Mesenchymal stem cell (in vitro differentiated cells and primary cell): ENCODE measurements at regions not wholly inside any gene's neighbourhood (a gene's known extent, or its start where the extent isn't known, plus 50 kb on each side); places are given as distances from the start of the nearest gene placed in this dataset.
A peak's percentile ranks its signal among the peaks of the same experiment; 100 is the strongest.

Experiments used
- DNase-seq: peaks from one replicate; pipeline ENCODE4 v3.0.0-alpha.2; 2013
- H2AFZ ChIP-seq: one replicate; pipeline ENCODE4 v1.6.1; 2013; ENCODE audit warnings: low read depth, mild to moderate bottlenecking, control low read depth, inconsistent platforms, low read length, moderate library complexity
- H2AK5ac ChIP-seq: 2 replicates; pipeline ENCODE4 v1.6.1; 2013; ENCODE audit warnings: low read length, moderate library complexity, mild to moderate bottlenecking, inconsistent platforms; ENCODE audit not compliant: severe bottlenecking
- H2BK120ac ChIP-seq: one replicate; pipeline ENCODE4 v1.6.1; 2013; ENCODE audit warnings: low read depth, mild to moderate bottlenecking, inconsistent platforms, low read length, moderate library complexity
- H2BK12ac ChIP-seq, 2 experiments: one replicate each; pipeline ENCODE4 v1.6.1; 2013; ENCODE audit warnings: inconsistent platforms in 2 of 2, low read length in 2 of 2, mild to moderate bottlenecking in 2 of 2, moderate library complexity in 2 of 2, control low read depth in 1 of 2
- H2BK15ac ChIP-seq: one replicate; pipeline ENCODE4 v1.6.1; 2013; ENCODE audit warnings: mild to moderate bottlenecking, low read depth, inconsistent platforms; ENCODE audit not compliant: poor library complexity, severe bottlenecking
- H2BK5ac ChIP-seq: 2 replicates; pipeline ENCODE4 v1.6.1; 2013; ENCODE audit warnings: low read depth, mild to moderate bottlenecking, low read length, control low read depth, inconsistent platforms; ENCODE audit not compliant: poor library complexity, severe bottlenecking
- H3K14ac ChIP-seq, 2 experiments: one replicate each; pipeline ENCODE4 v1.6.1; 2013; ENCODE audit warnings: inconsistent platforms in 2 of 2, low read length in 2 of 2, control low read depth in 1 of 2, mild to moderate bottlenecking in 1 of 2, moderate library complexity in 1 of 2
- H3K18ac ChIP-seq, 2 experiments: one replicate each; pipeline ENCODE4 v1.6.1; 2013; ENCODE audit warnings: inconsistent platforms in 2 of 2, low read length in 2 of 2, control low read depth in 1 of 2, low read depth in 1 of 2, mild to moderate bottlenecking in 1 of 2
- H3K23ac ChIP-seq, 2 experiments: one replicate each; pipeline ENCODE4 v1.6.1; 2013; ENCODE audit warnings: inconsistent platforms in 2 of 2, low read length in 2 of 2, mild to moderate bottlenecking in 2 of 2, moderate library complexity in 2 of 2, control low read depth in 1 of 2
- H3K27ac ChIP-seq: 2 replicates; pipeline ENCODE4 v1.5.1; 2013; ENCODE audit warnings: mild to moderate bottlenecking, moderate library complexity, low read length, control low read depth, inconsistent platforms; ENCODE audit not compliant: poor library complexity, severe bottlenecking
- H3K27me3 ChIP-seq, 2 experiments: 2 replicates each; pipeline versions ENCODE4 v1.6.1 to v1.7.0; 2013; ENCODE audit warnings: low read length in 2 of 2, mild to moderate bottlenecking in 2 of 2, moderate library complexity in 2 of 2, control low read depth in 1 of 2, inconsistent platforms in 1 of 2; ENCODE audit not compliant: control insufficient read depth in 1 of 2, insufficient read depth in 1 of 2
- H3K36me3 ChIP-seq, 2 experiments: 2 replicates each; pipeline versions ENCODE4 v1.6.1 to v1.7.0; 2013; ENCODE audit warnings: low read length in 2 of 2, control low read depth in 1 of 2, inconsistent platforms in 1 of 2, low read depth in 1 of 2, mild to moderate bottlenecking in 1 of 2; ENCODE audit not compliant: insufficient read depth in 2 of 2, control insufficient read depth in 1 of 2
- H3K4ac ChIP-seq, 2 experiments: one replicate each; pipeline ENCODE4 v1.6.1; 2013; ENCODE audit warnings: inconsistent platforms in 2 of 2, low read length in 2 of 2, mild to moderate bottlenecking in 2 of 2, moderate library complexity in 2 of 2, control low read depth in 1 of 2, low read depth in 1 of 2
- H3K4me1 ChIP-seq: 2 replicates; pipeline ENCODE4 v1.6.1; 2013; ENCODE audit warnings: low read depth, low read length, control low read depth; ENCODE audit not compliant: control insufficient read depth, insufficient read depth
- H3K4me2 ChIP-seq: 2 replicates; pipeline ENCODE4 v1.6.1; 2013; ENCODE audit warnings: low read length, mild to moderate bottlenecking, inconsistent platforms; ENCODE audit not compliant: poor library complexity, severe bottlenecking
- H3K4me3 ChIP-seq, 2 experiments: 2 replicates each; pipeline versions ENCODE4 v1.5.1 to v1.7.0; 2013; ENCODE audit warnings: low read length in 2 of 2, mild to moderate bottlenecking in 2 of 2, control low read depth in 1 of 2, low read depth in 1 of 2; ENCODE audit not compliant: insufficient read depth in 1 of 2
- H3K79me1 ChIP-seq: replicated peaks from 2 replicates; pipeline ENCODE4 v1.6.1; 2013; ENCODE audit warnings: mild to moderate bottlenecking, control low read depth, low read length, inconsistent platforms; ENCODE audit not compliant: poor library complexity, severe bottlenecking
- H3K9ac ChIP-seq: 2 replicates; pipeline ENCODE4 v1.7.0; 2013; ENCODE audit warnings: mild to moderate bottlenecking, low read length, moderate library complexity
- H3K9me3 ChIP-seq: 2 replicates; pipeline ENCODE4 v1.7.0; 2013; ENCODE audit warnings: mild to moderate bottlenecking, low read length; ENCODE audit not compliant: control insufficient read depth
- H4K8ac ChIP-seq: one replicate; pipeline ENCODE4 v1.6.1; 2013; ENCODE audit warnings: inconsistent platforms, mild to moderate bottlenecking, low read length, moderate library complexity
- H4K91ac ChIP-seq: one replicate; pipeline ENCODE4 v1.6.1; 2013; ENCODE audit warnings: mild to moderate bottlenecking, low read length, inconsistent platforms
- WGBS: methylation state at CpG from one replicate; pipeline ENCODE4 v1.1.7; 2013; ENCODE audit warnings: mixed read lengths; 5-methylcytosine and 5-hydroxymethylcytosine counted together

DNA sequence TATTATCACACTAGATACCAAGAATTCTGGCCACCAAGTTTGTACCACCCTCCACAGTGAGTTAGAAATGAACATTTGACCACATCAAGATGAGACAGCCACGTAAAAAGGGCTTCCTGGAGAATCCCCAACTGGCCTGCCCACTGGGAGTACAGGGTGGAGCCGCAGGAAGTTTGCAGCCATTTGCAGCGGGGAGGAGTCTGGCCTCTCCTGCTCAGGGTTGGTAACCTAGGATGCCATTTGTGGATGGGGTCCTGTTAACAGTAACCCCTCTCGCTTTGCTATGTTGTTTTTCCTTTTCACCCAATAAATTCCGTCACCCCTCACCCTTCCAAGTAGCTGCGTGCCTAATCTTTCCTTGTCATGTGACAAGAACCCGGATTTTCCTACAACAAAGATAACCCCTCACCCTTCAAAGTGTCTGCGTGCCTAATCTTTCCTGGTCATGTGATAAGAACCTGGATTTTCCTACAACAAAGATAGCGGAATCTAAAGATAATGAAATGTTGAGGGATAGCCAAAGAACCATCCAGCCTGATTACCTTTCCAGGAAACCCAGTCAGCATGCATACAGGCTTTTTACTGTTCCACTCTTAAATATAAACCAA, 245.4 kb downstream of the NAF1 start:
- Histone ChIP-seq H3K79me1 (no peaks in the 10 kb centered on the region), H3K14ac (no peak overlapping the region), H2AFZ (no peak overlapping the region), H2BK15ac (no peak overlapping the region), H3K4me2 (no peak overlapping the region), H3K18ac (no peak overlapping the region), H4K91ac (no peak overlapping the region), H2BK120ac (no peak overlapping the region), H3K9ac (no peak overlapping the region), H3K9me3 (peaks cover 15% of the 10 kb centered on the region), H3K4me3 (no peak overlapping the region), H4K8ac (peak overlapping the region; percentile 23), H2BK5ac (no peak overlapping the region), H3K4ac (no peak overlapping the region), H3K27ac (no peak overlapping the region), H3K4me1 (no peaks in the 10 kb centered on the region), H2BK12ac (no peak overlapping the region), H3K27me3 (no peaks in the 10 kb centered on the region), H3K23ac (no peak overlapping the region), H2AK5ac (no peak overlapping the region), H3K36me3 (no peaks in the 10 kb centered on the region)
- WGBS = 57% methylated on average over 9 of the region's 9 CpGs
- DNase-seq = no peak

DNA sequence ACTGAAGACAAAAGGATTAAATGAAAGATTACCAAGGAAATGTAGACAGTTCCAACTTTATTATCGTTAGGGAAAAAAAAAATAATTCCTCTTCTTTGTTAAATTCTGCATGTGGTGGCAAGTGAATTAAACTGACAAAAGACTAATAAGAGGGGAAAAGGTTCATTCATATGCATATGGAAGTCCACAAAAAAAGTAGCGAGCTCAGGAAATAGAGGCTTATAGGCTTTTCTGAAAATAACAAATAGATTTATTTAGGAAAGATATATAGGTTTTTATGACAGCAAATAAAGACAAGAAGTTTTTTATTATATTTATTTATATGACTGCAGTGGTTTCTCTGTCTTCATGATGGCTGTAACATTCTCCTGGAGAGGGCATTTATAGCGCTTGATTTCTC, 246.0 kb downstream of the NAF1 start:
- H2AFZ ChIP-seq = no peak overlapping the region
- no peaks in the 10 kb centered on the region for H3K79me1 ChIP-seq
- H2AK5ac ChIP-seq = no peak overlapping the region
- H3K23ac ChIP-seq = no peak overlapping the region
- no peak overlapping the region for H3K9ac ChIP-seq
- no peak overlapping the region for H4K91ac ChIP-seq
- no peak overlapping the region for H2BK120ac ChIP-seq
- H2BK5ac ChIP-seq = no peak overlapping the region
- H3K4me2 ChIP-seq = no peak overlapping the region
- H3K27ac ChIP-seq = no peak overlapping the region
- no peak overlapping the region for H3K14ac ChIP-seq
- H2BK15ac ChIP-seq = no peak overlapping the region
- H3K36me3 ChIP-seq = no peaks in the 10 kb centered on the region
- no peak overlapping the region for H3K18ac ChIP-seq
- H3K4ac ChIP-seq = no peak overlapping the region
- H3K9me3 ChIP-seq = peaks cover 15% of the 10 kb centered on the region
- H2BK12ac ChIP-seq = no peak overlapping the region
- WGBS = 100% methylated on average over 1 of the region's 3 CpGs
- no peaks in the 10 kb centered on the region for H3K4me1 ChIP-seq
- no peak overlapping the region for H4K8ac ChIP-seq
- H3K27me3 ChIP-seq = no peaks in the 10 kb centered on the region
- DNase-seq = no peak
- H3K4me3 ChIP-seq = no peak overlapping the region

- H3K4me3 ChIP-seq = no peak overlapping the region
- no peak overlapping the region for H3K18ac ChIP-seq
- H2BK15ac ChIP-seq = no peak overlapping the region
- H2AK5ac ChIP-seq = no peak overlapping the region
- no peak overlapping the region for H3K4ac ChIP-seq
- H3K27ac ChIP-seq = no peak overlapping the region
- H3K23ac ChIP-seq = no peak overlapping the region
- H3K4me2 ChIP-seq = no peak overlapping the region
- H3K79me1 ChIP-seq = no peaks in the 10 kb centered on the region
- no peak for DNase-seq
- no peaks in the 10 kb centered on the region for H3K36me3 ChIP-seq
- H3K4me1 ChIP-seq = no peaks in the 10 kb centered on the region
- 32% methylated on average over 1 of the region's 2 CpGs for WGBS
- H2BK5ac ChIP-seq = no peak overlapping the region
- peaks cover 9% of the 10 kb centered on the region for H3K9me3 ChIP-seq
- H2BK120ac ChIP-seq = no peak overlapping the region
- H3K9ac ChIP-seq = no peak overlapping the region
- H3K27me3 ChIP-seq = no peaks in the 10 kb centered on the region
- H3K14ac ChIP-seq = no peak overlapping the region
- no peak overlapping the region for H4K8ac ChIP-seq
- no peak overlapping the region for H4K91ac ChIP-seq
- no peak overlapping the region for H2BK12ac ChIP-seq
- no peak overlapping the region for H2AFZ ChIP-seq
These were observed 254.2 kb downstream of the NAF1 start for GRCh38 chr4:162912482-162912881.

DNA sequence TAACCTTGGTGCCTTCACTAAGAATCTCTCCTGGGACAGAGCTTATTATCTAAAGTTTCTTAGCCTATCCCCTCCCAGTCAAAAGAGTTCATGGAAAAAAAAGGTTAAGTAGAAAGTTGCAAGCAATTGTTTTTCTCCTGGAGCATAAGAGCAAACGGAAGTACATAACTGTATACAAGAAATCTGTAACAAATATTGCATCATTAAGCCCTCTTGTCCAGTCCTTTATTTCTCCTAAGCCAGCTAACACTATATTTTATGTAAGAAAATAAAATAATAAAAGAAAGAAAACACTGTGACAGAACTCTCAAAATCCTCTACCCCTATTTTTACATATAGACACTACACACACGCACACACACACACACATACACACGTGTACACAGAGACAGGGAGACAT, 255.3 kb downstream of the NAF1 start:
- H2BK120ac ChIP-seq = no peak overlapping the region

More for the DNA sequence above, 255.3 kb downstream of the NAF1 start:
- Histone ChIP-seq H4K8ac (no peak overlapping the region), H3K36me3 (no peaks in the 10 kb centered on the region), H3K4me3 (no peak overlapping the region), H3K9me3 (no peaks in the 10 kb centered on the region), H3K27me3 (no peaks in the 10 kb centered on the region), H3K9ac (no peak overlapping the region), H3K23ac (no peak overlapping the region), H3K14ac (no peak overlapping the region), H3K79me1 (no peaks in the 10 kb centered on the region), H2AK5ac (no peak overlapping the region), H4K91ac (no peak overlapping the region), H3K18ac (no peak overlapping the region), H2BK5ac (no peak overlapping the region), H2BK15ac (no peak overlapping the region), H3K27ac (no peak overlapping the region), H3K4me2 (no peak overlapping the region), H3K4me1 (no peaks in the 10 kb centered on the region), H3K4ac (no peak overlapping the region), H2BK12ac (no peak overlapping the region), H2AFZ (no peak overlapping the region)
- 71% methylated on average over 3 of the region's 3 CpGs for WGBS
- DNase-seq = no peak
